Dermis blood vessel endothelial cell (primary cell): ENCODE measurements at regions not wholly inside any gene's neighbourhood (a gene's known extent, or its start where the extent isn't known, plus 50 kb on each side); places are given as distances from the start of the nearest gene placed in this dataset.

Source experiments
- DNase-seq: peaks from one replicate; pipeline ENCODE4 v3.0.0; 2010

GRCh38 chr9:86682240-86682639, 265.1 kb downstream of the GAS1 start:
- DNase-seq: no peak

GRCh38 chr9:86679909-86680308, 267.4 kb downstream of the GAS1 start:
- no peak for DNase-seq

- DNase-seq: no peak
These were observed 270.9 kb downstream of the GAS1 start for GRCh38 chr9:86676396-86676795.

GRCh38 chr9:86675805-86676204, 271.5 kb downstream of the GAS1 start:
- no peak for DNase-seq

- no peak for DNase-seq
These were observed 272.8 kb downstream of the GAS1 start for GRCh38 chr9:86674487-86674886.

GRCh38 chr9:86672966-86673365, 274.3 kb downstream of the GAS1 start:
- no peak for DNase-seq

GRCh38 chr9:86672301-86672700, 275.0 kb downstream of the GAS1 start:
- DNase-seq: no peak

- DNase-seq: no peak
These were observed 276.3 kb downstream of the GAS1 start for GRCh38 chr9:86671018-86671417.

GRCh38 chr9:86670536-86670935, 276.8 kb downstream of the GAS1 start:
- no peak for DNase-seq

- DNase-seq: no peak
These were observed 277.2 kb downstream of the GAS1 start for GRCh38 chr9:86670076-86670475.

GRCh38 chr9:86669422-86669821, 277.9 kb downstream of the GAS1 start:
- DNase-seq: no peak

- no peak for DNase-seq
These were observed 278.8 kb downstream of the GAS1 start for GRCh38 chr9:86668488-86668887.

- no peak for DNase-seq
These were observed 280.0 kb downstream of the GAS1 start for GRCh38 chr9:86667307-86667706.

GRCh38 chr9:86665416-86665815, 281.9 kb downstream of the GAS1 start:
- DNase-seq: no peak

- DNase-seq: no peak
These were observed 282.7 kb downstream of the GAS1 start for GRCh38 chr9:86664603-86665002.

GRCh38 chr9:86663905-86664304, 283.4 kb downstream of the GAS1 start:
- DNase-seq: no peak

GRCh38 chr9:86662890-86663468, 284.3 kb downstream of the GAS1 start:
- DNase-seq: no peak

GRCh38 chr9:86660146-86660943, 287.0 kb downstream of the GAS1 start:
- DNase-seq: no peak

GRCh38 chr9:86659413-86660046, 287.8 kb downstream of the GAS1 start:
- DNase-seq: no peak

GRCh38 chr9:86655147-86655546, 292.2 kb downstream of the GAS1 start:
- DNase-seq: no peak

- DNase-seq: no peak
These were observed 293.8 kb downstream of the GAS1 start for GRCh38 chr9:86653466-86653865.

- DNase-seq: no peak
These were observed 294.6 kb downstream of the GAS1 start for GRCh38 chr9:86652736-86653135.

- no peak for DNase-seq
These were observed 295.7 kb upstream of the TUT7 start for GRCh38 chr9:86649913-86650312.

GRCh38 chr9:86648828-86649170, 294.6 kb upstream of the TUT7 start:
- DNase-seq: no peak
